ACC112 (cell line): ENCODE measurements at regions not wholly inside any gene's neighbourhood (a gene's known extent, or its start where the extent isn't known, plus 50 kb on each side); places are given as distances from the start of the nearest gene placed in this dataset.

Experiments used
- H2AFZ ChIP-seq: fragments of 200-600 bp; sonication (generic); one replicate; pipeline ENCODE4 v1.6.0; 2017; ENCODE audit warnings: antibody characterized with exemption, low read length; ENCODE audit not compliant: unreplicated experiment
- H3K27ac ChIP-seq: fragments of 200-600 bp; sonication (generic); 2 replicates; pipeline ENCODE4 v1.5.1; 2014; ENCODE audit warnings: low read depth, mild to moderate bottlenecking, antibody characterized with exemption, low read length, moderate library complexity
- H3K27me3 ChIP-seq: fragments of 200-600 bp; sonication (generic); 2 replicates; pipeline ENCODE4 v1.6.1; 2014; ENCODE audit warnings: mild to moderate bottlenecking, antibody characterized with exemption, low read length, moderate library complexity, mixed read lengths; ENCODE audit not compliant: insufficient read depth
- H3K36me3 ChIP-seq: fragments of 200-600 bp; sonication (generic); 2 replicates; pipeline ENCODE4 v1.6.1; 2016; ENCODE audit warnings: mild to moderate bottlenecking, antibody characterized with exemption, low read length, moderate library complexity, mixed read lengths; ENCODE audit not compliant: insufficient read depth
- H3K4me1 ChIP-seq: fragments of 200-600 bp; sonication (generic); one replicate; pipeline ENCODE4 v1.6.1; 2016; ENCODE audit warnings: low read length, mixed read lengths; ENCODE audit not compliant: insufficient read depth, unreplicated experiment, control insufficient read depth
- H3K4me3 ChIP-seq: fragments of 200-600 bp; sonication (generic); 2 replicates; pipeline ENCODE4 v1.5.1; 2014; ENCODE audit warnings: mild to moderate bottlenecking, low read depth, low read length
- H3K79me2 ChIP-seq: fragments of 200-600 bp; sonication (generic); one replicate; pipeline ENCODE4 v1.6.0; 2016; ENCODE audit warnings: low read length; ENCODE audit not compliant: control insufficient read depth, unreplicated experiment, insufficient read depth

GRCh38 chrX:10047133-10047532 is 80.0 kb downstream of the CLDN34 start:
- H2AFZ ChIP-seq: no peak overlapping the region

DNA sequence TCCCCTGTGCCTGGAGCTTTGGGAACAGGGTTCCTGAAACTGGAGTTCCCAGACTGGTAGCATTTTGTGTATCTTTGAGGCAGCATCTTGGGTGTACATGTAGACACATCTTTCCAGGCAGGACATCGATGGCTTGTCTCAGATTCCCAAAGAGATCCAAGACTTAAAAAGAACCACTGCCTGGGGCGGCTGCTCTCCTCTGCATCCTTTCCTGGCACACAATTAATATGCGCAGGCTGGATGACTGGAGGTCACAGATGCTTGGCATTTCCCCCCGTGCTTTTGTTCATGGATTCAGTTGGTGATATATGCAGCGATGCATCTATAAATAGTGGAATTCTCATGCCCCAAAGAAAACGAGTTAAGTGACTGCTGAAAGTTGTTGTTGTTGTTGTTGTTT is 80.5 kb downstream of the CLDN34 start:
- Histone ChIP-seq H3K4me1 (peaks cover 14% of the 10 kb centered on the region), H2AFZ (no peak overlapping the region), H3K27ac (no peak overlapping the region), H3K27me3 (no peaks in the 10 kb centered on the region), H3K4me3 (0 out of 2 replicates have a peak overlapping the region, but pooled peaks have one; percentile 64), H3K79me2 (peaks cover 23% of the 10 kb centered on the region), H3K36me3 (no peaks in the 10 kb centered on the region)

More at GRCh38 chrX:10047133-10047532, 80.0 kb downstream of the CLDN34 start:
- H3K79me2 ChIP-seq: peaks cover 23% of the 10 kb centered on the region
- H3K36me3 ChIP-seq: no peaks in the 10 kb centered on the region
- H3K4me3 ChIP-seq: no peak overlapping the region
- H3K27me3 ChIP-seq: no peaks in the 10 kb centered on the region
- peaks cover 14% of the 10 kb centered on the region for H3K4me1 ChIP-seq
- no peak overlapping the region for H3K27ac ChIP-seq

DNA sequence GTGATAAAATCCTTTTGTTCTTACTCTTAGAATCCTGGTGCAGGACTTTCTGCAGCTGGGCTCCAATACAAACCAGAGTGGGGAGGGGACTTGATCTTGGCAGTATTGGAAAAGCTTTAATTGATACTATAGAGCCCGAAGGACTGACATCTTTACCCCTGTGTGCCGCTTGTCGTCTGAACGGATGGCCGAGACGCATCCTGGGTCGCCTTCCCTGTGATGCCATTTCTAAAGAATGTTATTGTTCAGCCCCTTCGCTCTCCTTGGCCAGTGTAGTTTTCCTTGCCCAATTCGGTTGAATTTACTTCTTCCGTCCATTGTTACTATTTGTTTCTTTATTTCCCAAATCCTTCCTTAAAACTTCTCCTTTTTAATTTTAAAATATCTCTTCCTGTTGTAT is 80.9 kb downstream of the CLDN34 start:
- peaks cover 27% of the 10 kb centered on the region for H3K79me2 ChIP-seq
- H3K36me3 ChIP-seq: no peaks in the 10 kb centered on the region
- no peaks in the 10 kb centered on the region for H3K27me3 ChIP-seq
- no peak overlapping the region for H3K27ac ChIP-seq
- H3K4me3 ChIP-seq: peak overlapping the region; percentile 64
- no peak overlapping the region for H2AFZ ChIP-seq
- H3K4me1 ChIP-seq: peaks cover 14% of the 10 kb centered on the region

DNA sequence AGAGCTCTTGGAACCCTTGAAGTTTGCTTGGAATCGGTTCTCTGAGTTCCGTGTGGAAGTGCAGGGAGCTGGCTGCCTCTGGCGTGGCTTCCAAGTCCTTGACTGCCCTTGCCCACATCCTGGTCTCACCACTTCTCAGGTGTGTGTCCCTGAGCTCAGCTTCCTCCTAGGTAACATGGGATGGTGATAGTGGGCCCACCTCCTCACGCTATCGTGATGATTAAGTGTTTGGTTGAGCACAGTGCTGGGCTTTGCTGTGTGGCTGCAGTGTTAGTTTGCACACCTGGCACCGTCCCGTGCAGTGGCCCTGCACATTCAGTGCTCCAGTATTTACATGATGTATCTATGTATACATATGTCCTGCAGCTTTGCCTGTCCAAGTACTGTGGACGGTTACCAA is 81.5 kb downstream of the CLDN34 start:
- peak overlapping the region; percentile 38 for H2AFZ ChIP-seq

DNA sequence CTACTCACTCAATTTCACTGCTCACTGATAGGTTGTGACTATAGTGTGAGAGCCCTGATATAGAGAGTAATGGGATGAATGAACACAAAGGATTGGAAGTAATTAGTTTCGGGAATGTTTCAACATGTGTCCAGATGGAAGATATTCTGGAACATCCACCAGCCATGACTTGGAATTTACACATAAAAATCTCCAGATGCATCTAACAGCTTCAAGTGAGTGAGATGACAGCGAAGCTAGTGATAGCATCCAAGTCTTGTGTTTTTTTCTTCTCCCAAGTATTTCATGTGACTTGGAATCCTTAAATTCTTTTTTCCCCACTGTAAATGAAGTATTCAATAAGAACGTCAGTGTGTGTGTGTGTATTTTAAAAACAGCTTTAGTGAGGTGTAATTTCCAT is 82.1 kb downstream of the CLDN34 start:
- peaks cover 14% of the 10 kb centered on the region for H3K4me1 ChIP-seq
- H2AFZ ChIP-seq: no peak overlapping the region
- H3K27me3 ChIP-seq: no peaks in the 10 kb centered on the region
- H3K27ac ChIP-seq: no peak overlapping the region
- H3K4me3 ChIP-seq: no peak overlapping the region
- H3K36me3 ChIP-seq: no peaks in the 10 kb centered on the region
- peaks cover 34% of the 10 kb centered on the region for H3K79me2 ChIP-seq

More for the DNA sequence above, 81.5 kb downstream of the CLDN34 start:
- Histone ChIP-seq H3K79me2 (peaks cover 34% of the 10 kb centered on the region), H3K27ac (no peak overlapping the region), H3K36me3 (no peaks in the 10 kb centered on the region), H3K4me3 (peak overlapping the region; percentile 64), H3K27me3 (no peaks in the 10 kb centered on the region), H3K4me1 (peaks cover 14% of the 10 kb centered on the region)

DNA sequence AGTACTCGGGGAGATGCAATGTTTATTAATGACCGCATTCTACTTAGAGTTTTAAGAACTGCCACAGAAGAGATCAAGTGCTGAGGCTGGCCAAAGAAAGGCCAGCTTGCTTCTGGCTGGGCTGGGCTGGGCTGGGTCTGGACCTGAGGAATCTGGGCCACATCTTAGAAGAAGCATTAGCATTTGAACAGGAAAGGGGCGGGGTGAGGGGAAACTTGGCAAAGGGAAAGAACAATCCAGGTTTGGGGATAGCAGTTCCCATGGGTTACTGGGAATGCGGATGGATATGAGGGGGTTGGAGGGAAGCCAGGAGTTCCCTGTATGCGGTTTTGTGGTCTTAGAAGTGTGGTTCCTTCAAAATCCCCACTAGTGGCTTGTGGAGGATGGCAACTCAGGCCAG is 83.3 kb downstream of the CLDN34 start:
- no peak overlapping the region for H2AFZ ChIP-seq
- H3K4me3 ChIP-seq: no peak overlapping the region
- 0 out of 2 replicates have a peak, but pooled peaks cover 2% of the 10 kb centered on the region for H3K36me3 ChIP-seq
- no peaks in the 10 kb centered on the region for H3K27me3 ChIP-seq
- peaks cover 14% of the 10 kb centered on the region for H3K4me1 ChIP-seq
- peaks cover 34% of the 10 kb centered on the region for H3K79me2 ChIP-seq
- H3K27ac ChIP-seq: no peak overlapping the region

DNA sequence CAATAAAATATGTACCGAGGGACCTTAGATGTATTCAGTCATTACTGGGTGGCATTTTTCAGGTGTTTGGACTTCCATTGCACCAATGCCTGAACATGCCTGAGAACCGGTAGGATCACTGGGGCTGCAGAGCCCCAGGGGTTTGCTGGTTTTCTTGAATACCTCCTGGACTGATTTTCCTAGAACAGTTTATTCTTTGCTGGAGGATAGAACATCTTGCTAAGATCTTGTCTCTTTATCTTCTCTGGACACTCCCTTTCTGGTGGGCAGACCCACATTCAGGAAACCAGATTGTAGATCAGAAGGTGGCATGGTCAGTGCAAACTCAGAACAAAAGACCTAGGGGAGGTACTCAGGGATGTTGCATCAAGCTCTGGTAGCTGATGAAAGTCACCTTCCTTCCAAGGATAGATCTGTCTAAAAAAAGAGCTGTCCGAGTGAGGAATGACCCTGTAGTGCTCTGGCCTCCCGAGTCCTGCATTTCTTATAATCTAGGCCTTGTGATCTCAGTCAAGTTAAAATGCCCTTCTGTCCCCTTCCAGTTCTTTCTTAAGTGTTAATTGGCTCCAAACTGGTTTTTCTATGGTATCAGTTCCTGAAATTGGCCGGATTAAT is 84.8 kb downstream of the CLDN34 start:
- Histone ChIP-seq H3K79me2 (peaks cover 36% of the 10 kb centered on the region), H3K4me1 (peaks cover 14% of the 10 kb centered on the region), H3K36me3 (0 out of 2 replicates have a peak, but pooled peaks cover 2% of the 10 kb centered on the region), H3K27ac (no peak overlapping the region), H3K4me3 (no peak overlapping the region), H3K27me3 (no peaks in the 10 kb centered on the region), H2AFZ (no peak overlapping the region)

DNA sequence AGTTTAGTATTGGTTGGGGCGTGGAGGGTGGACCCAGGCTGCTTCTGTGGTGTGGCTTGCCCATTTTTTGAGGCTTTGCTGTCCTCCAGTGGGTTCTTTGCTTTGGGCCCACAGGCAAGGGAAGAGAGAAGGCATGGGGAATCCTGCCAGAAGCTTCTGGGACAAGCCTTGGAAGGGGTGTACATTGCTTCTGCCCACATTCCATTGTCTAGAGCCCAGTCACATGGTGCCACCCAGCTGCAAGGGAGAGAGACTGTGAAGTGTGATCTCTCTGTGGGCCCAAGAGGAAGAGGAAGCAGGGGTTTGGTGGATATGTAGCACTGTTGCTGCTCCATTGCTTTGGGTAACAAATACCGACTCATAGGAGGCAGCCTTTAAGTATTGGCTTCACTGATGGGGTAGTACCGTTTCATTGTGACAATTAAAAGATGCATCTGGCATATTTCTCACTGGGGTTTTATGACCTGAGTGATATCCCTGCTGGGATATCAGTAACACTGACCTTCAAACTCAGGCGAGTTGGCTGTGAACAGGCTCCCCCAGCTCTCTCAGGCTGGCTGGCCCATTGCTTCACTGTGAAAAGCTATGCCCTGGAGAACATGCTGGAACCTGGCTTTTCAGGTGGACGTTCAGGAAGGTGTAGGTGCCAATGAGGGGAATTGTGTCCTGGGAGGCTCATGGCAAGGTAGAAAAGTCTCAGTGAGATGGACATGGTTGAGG is 85.9 kb downstream of the CLDN34 start:
- Histone ChIP-seq H3K4me3 (no peak overlapping the region), H2AFZ (no peak overlapping the region), H3K27me3 (no peaks in the 10 kb centered on the region), H3K36me3 (0 out of 2 replicates have a peak, but pooled peaks cover 2% of the 10 kb centered on the region), H3K27ac (no peak overlapping the region), H3K4me1 (peaks cover 9% of the 10 kb centered on the region), H3K79me2 (peaks cover 33% of the 10 kb centered on the region)

GRCh38 chrX:10054396-10054795 is 87.2 kb downstream of the CLDN34 start:
- Histone ChIP-seq H3K27ac (no peak overlapping the region), H3K79me2 (peaks cover 23% of the 10 kb centered on the region), H3K4me3 (no peak overlapping the region), H3K27me3 (no peaks in the 10 kb centered on the region), H3K4me1 (no peaks in the 10 kb centered on the region), H2AFZ (no peak overlapping the region), H3K36me3 (0 out of 2 replicates have a peak, but pooled peaks cover 2% of the 10 kb centered on the region)

DNA sequence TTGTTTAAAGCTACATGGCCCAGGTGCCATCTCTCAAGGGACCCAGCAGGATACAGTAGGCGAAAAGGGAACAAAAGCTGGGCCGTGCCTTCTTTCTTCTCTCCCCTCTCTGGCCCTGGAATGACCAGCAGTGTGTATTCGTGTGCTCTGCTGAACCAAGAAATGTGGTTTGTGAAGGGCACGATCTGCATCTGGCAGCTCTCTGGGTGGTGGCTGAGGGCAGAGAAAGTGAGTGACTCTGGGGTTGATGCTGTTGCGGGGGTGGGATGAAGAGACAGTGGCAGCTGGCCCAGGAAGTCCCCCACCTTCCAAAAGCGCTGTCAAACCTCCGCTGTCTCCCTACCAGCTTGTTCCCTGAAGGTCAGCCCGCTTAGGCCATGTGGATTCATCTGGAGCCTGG is 88.3 kb downstream of the CLDN34 start:
- H3K27me3 ChIP-seq: no peaks in the 10 kb centered on the region

DNA sequence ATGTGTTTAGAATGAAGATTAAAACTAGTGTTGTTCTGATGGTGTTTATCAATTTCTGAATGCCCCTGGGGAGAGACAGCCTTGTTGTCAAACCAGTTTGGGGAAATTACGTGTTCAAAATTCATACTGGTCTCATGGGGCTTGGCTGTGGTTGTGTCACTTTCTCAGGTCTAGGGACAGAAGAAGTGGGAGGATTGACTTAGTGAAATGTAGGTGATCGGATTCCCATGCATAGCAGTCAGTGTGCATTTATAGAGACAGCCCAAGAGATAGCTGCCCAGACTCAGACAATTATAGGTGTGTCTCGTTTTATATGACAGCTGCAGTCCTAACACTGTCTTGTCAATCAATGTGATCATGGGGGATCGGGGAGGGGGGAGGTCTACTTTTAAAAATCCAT is 94.4 kb upstream of the CLCN4 start:
- H3K4me3 ChIP-seq: no peak overlapping the region

More for the DNA sequence above, 88.3 kb downstream of the CLDN34 start:
- Histone ChIP-seq H3K79me2 (peaks cover 16% of the 10 kb centered on the region), H3K36me3 (0 out of 2 replicates have a peak, but pooled peaks cover 2% of the 10 kb centered on the region), H2AFZ (no peak overlapping the region), H3K4me3 (no peak overlapping the region), H3K4me1 (no peaks in the 10 kb centered on the region), H3K27ac (no peak overlapping the region)

More for the DNA sequence above, 94.4 kb upstream of the CLCN4 start:
- Histone ChIP-seq H2AFZ (no peak overlapping the region), H3K27ac (no peak overlapping the region), H3K4me1 (no peaks in the 10 kb centered on the region), H3K36me3 (0 out of 2 replicates have a peak, but pooled peaks cover 3% of the 10 kb centered on the region), H3K27me3 (no peaks in the 10 kb centered on the region), H3K79me2 (peaks cover 6% of the 10 kb centered on the region)
